HCT116 (cell line): ENCODE measurements at regions not wholly inside any gene's neighbourhood (a gene's known extent, or its start where the extent isn't known, plus 50 kb on each side); places are given as distances from the start of the nearest gene placed in this dataset.

Source experiments
- EZH2 ChIP-seq: fragments of 200-600 bp; sonication (generic); IDR thresholded peaks from 2 replicates; pipeline ENCODE4 v1.6.1; 2017; ENCODE audit warnings: antibody characterized with exemption, mixed run types
- POLR2AphosphoS5 ChIP-seq: IDR thresholded peaks from 2 replicates; pipeline ENCODE4 v1.6.1; 2011; ENCODE audit warnings: mild to moderate bottlenecking, low read depth, low read length, moderate library complexity
- RAD21 ChIP-seq: IDR thresholded peaks from 2 replicates; pipeline ENCODE4 v1.6.1; 2012; ENCODE audit warnings: low read depth, mild to moderate bottlenecking
- SRF ChIP-seq: IDR thresholded peaks from 2 replicates; pipeline ENCODE4 v1.6.1; 2012; ENCODE audit warnings: low read depth
- ZNF274 ChIP-seq: fragments of 200-500 bp; sonication (Bioruptor generic); IDR thresholded peaks from 2 replicates; pipeline ENCODE4 v1.6.1; 2014; ENCODE audit warnings: mild to moderate bottlenecking, low read depth, low read length, inconsistent platforms
- TF ChIP-seq, protein P1 (sequence below), 3 experiments: fragments of 200-600 bp in 1 of 3; sonication (generic) in 1 of 3; IDR thresholded peaks in 2 of 3; conservative IDR thresholded peaks in 1 of 3; 2 replicates each; pipeline ENCODE4 v1.5.1; 2012 to 2017; ENCODE audit warnings: low read depth in 2 of 3, low read length in 2 of 3, antibody characterized with exemption in 1 of 3, borderline replicate concordance in 1 of 3, control low read depth in 1 of 3, mild to moderate bottlenecking in 1 of 3, mixed read lengths in 1 of 3, mixed run types in 1 of 3, moderate library complexity in 1 of 3; ENCODE audit not compliant: insufficient read depth in 1 of 3
- TF ChIP-seq, protein P2 (sequence below): IDR thresholded peaks from 2 replicates; pipeline ENCODE4 v1.6.1; 2012
- TF ChIP-seq, protein P3 (sequence below): IDR thresholded peaks from 2 replicates; pipeline ENCODE4 v1.6.1; 2011; ENCODE audit warnings: mild to moderate bottlenecking, low read length, moderate library complexity; ENCODE audit not compliant: insufficient replicate concordance; ENCODE audit errors: extremely low read depth

DNA sequence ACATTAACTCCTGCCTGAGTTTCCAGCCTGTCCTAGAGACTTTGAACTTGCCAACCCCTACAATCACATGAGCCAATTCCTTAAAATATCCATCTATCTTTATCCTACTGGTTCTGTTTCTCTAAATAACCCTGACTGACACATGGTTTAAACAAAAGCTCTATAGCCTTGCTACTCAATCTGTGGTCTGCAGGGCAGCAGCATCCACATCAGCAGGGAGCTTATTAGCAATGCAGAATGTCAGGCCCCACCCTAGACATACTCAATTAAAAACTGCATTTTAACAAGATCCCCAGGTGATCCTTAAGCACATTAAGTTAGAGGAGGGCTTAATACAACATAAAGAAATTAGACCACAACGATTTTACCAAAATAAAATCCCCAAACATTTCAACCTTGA, 108.3 kb upstream of the CPSF6 start:
- TF ChIP-seq POLR2AphosphoS5: no peak
- TF ChIP-seq, protein P1, sequence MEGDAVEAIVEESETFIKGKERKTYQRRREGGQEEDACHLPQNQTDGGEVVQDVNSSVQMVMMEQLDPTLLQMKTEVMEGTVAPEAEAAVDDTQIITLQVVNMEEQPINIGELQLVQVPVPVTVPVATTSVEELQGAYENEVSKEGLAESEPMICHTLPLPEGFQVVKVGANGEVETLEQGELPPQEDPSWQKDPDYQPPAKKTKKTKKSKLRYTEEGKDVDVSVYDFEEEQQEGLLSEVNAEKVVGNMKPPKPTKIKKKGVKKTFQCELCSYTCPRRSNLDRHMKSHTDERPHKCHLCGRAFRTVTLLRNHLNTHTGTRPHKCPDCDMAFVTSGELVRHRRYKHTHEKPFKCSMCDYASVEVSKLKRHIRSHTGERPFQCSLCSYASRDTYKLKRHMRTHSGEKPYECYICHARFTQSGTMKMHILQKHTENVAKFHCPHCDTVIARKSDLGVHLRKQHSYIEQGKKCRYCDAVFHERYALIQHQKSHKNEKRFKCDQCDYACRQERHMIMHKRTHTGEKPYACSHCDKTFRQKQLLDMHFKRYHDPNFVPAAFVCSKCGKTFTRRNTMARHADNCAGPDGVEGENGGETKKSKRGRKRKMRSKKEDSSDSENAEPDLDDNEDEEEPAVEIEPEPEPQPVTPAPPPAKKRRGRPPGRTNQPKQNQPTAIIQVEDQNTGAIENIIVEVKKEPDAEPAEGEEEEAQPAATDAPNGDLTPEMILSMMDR (IDR thresholded peaks at IDR 0.05 in 2 of 3, conservative IDR thresholded peaks at IDR 0.05 in 1 of 3; ENCODE audit: borderline replicate concordance in 1 of 3, insufficient read depth in 1 of 3, low read depth in 2 of 3, low read length in 2 of 3): no peak
- no peak for TF ChIP-seq EZH2
- TF ChIP-seq SRF: no peak
- no peak for TF ChIP-seq RAD21
- TF ChIP-seq, protein P2, sequence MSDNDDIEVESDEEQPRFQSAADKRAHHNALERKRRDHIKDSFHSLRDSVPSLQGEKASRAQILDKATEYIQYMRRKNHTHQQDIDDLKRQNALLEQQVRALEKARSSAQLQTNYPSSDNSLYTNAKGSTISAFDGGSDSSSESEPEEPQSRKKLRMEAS: no peak
- TF ChIP-seq, protein P3, sequence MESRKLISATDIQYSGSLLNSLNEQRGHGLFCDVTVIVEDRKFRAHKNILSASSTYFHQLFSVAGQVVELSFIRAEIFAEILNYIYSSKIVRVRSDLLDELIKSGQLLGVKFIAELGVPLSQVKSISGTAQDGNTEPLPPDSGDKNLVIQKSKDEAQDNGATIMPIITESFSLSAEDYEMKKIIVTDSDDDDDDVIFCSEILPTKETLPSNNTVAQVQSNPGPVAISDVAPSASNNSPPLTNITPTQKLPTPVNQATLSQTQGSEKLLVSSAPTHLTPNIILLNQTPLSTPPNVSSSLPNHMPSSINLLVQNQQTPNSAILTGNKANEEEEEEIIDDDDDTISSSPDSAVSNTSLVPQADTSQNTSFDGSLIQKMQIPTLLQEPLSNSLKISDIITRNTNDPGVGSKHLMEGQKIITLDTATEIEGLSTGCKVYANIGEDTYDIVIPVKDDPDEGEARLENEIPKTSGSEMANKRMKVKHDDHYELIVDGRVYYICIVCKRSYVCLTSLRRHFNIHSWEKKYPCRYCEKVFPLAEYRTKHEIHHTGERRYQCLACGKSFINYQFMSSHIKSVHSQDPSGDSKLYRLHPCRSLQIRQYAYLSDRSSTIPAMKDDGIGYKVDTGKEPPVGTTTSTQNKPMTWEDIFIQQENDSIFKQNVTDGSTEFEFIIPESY: no peak
- TF ChIP-seq ZNF274: no peak
